NCI-H2196 treated with DMSO at 0.1 percent for 48 hours (cell line): ENCODE measurements at regions not wholly inside any gene's neighbourhood (a gene's known extent, or its start where the extent isn't known, plus 50 kb on each side); places are given as distances from the start of the nearest gene placed in this dataset.

ENCODE experiments used
- DNase-seq: peaks from one replicate; lab custom pipeline; 2025; ENCODE audit not compliant: unreplicated experiment; lab: John Stamatoyannopoulos, UW

DNA sequence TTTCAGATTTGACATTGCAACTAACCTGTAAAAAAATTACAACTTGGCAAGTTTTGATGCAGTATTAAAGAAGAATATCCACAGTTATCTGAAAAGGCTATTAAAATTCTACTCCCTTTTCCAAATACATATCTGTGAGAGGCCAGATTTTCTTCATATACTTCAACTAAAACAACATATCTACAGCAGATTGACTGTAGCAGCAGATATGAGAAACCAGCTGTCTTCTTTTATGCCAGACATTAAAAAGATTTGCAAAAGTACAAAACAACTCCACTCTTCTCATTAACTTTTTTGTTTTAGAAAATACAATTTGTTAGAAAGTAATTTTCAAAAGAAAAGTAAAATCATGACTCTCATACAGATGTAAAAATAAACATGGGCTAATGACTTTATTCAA, 281.1 kb upstream of the PCSK5 start:
- no peak for DNase-seq

DNA sequence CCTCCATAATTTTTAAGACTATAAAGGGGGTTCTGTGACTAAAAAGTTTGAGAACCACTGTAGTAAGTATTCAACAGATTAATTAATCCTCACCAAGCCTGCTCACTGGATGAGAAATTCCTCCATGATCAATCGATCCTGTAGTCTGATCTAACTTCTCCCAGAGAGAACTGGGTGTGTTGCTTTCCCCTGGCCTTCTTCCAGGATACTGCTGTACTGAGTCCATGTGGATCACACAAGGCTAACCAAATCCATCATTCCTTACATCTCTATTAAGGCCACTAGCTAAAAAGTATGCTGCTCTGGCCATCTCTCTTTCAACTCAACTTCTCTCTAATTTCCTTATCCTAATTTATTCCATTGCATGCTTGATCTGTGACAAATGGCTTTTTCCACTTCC, 280.2 kb upstream of the PCSK5 start:
- no peak for DNase-seq

GRCh38 chr9:75612205-75612604, 278.3 kb upstream of the PCSK5 start:
- no peak for DNase-seq

DNA sequence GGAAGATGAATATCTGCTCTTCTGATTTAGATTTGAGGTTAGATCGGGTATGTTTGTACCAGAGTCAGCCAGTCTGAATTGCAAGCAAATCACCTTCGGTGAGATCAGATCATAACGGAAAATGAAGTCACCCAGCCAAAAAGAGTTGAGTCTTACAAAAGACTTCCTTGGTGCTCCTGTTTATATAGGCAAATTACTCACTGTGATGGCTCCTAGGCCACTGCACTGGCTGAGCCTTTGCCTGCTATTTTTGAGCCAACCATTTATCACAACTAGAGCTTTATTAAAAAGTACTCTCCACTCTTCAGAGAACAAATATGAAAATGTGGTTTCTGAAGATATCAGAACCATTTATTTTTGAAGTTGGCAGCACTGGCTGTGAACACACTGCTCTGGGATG, 277.7 kb upstream of the PCSK5 start:
- DNase-seq, result no peak

- DNase-seq, result peak; percentile 29
These were observed 275.2 kb upstream of the PCSK5 start for GRCh38 chr9:75615284-75615683.

DNA sequence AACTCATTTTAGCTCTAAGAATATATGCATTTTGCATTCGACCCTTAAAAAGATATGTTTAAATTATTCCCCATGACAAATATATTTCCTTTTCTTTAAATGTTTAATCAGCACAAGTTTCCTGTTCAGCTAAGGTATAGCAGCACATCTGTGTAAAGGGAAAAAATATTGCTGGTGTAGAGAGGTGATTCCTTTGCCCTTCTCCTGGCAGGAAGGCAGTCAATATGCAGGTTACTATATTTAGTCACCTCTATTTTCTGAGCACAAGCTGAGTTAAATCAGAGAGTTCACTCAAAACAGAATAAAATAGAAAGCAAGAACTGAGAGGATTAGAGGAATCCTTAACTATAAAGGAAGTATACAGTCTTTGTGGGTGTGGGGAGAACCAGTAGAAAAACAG, 274.4 kb upstream of the PCSK5 start:
- no peak for DNase-seq

DNA sequence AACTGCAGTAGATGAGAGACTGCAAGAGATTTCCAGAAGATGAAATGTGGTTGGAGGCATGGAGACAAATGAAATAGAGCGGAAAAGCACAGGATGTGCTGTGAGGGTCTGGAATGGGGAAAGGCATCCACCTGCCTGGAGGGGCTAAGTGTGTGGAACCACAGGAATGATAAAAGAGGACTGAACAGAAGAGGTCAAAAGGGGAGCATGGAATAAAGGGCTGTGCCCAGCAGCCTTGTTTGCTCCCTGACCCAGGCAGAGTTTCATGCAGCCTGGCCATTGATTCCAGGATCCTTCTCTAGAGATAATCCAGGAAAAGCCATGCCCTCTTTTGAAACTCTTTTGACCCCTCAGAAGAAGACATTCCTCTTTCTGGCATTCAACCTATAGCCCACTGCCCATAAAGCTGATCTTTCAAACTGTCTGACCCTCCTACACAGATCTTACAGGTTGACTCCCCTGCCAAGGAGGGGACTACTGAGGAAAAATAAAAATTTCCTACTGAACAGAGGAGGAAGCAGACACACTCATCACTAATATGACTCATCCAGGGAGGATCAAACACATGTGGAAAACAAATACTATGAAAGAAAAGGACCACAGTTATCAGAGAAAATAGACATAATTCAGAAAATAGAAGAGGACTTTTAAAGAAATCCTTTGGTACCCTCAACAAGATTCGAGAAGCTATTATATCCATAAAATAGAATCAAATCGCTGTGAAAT, 273.5 kb upstream of the PCSK5 start:
- no peak for DNase-seq

GRCh38 chr9:75623462-75623861, 267.0 kb upstream of the PCSK5 start:
- no peak for DNase-seq

DNA sequence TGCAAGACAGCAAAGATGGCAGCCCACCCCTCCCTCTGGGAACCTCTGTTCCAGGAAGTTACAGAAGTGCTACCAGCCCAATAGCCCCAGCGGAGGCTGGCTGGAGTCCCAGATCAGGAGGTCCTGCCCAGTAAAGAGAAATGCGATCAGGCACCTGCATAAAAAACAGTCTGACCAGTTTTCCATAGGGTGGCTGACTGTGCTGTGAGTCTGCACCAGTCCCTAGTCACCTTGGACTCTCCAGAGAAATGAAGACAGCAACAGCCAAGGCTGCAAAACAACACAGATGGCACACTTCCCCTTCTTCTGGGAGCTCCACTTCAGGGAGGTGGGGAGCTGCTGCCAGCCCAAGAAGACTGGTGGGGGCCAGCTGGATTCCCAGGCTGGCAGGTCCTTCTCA, 265.5 kb upstream of the PCSK5 start:
- DNase-seq, result no peak

- no peak for DNase-seq
These were observed 263.6 kb upstream of the PCSK5 start for GRCh38 chr9:75626860-75627259.

GRCh38 chr9:75628952-75629351, 261.5 kb upstream of the PCSK5 start:
- no peak for DNase-seq

- DNase-seq, result no peak
These were observed 256.9 kb upstream of the PCSK5 start for GRCh38 chr9:75633451-75634057.

DNA sequence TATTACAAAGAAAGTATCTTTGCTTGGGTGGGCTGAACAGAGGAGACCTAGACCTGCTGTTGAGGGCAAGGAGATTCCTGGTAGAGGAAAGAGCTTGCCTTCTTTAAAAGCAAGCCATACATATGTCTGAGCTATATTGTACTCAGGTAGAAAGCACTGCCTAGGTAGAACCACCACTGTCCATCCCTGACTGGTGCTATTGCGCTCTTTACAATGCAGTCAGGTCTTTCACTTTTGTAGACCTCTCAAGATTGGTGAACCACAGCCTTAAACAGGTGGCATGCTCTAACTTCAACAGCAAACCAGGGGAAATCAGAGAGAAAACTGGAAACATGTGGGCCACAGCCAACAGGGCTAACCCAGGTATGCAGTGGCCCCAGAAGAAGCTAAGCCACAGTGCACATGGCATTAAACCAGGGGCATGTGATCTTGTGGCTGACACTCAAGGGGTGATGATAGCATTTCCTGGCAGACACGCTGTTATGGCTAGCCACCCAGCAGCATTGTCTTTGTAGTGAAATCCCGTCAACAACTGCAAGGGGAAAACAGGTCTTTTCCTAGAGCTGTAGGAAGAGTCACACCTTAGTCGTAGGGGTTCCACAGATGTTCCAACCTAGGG, 253.9 kb upstream of the PCSK5 start:
- DNase-seq, result no peak

DNA sequence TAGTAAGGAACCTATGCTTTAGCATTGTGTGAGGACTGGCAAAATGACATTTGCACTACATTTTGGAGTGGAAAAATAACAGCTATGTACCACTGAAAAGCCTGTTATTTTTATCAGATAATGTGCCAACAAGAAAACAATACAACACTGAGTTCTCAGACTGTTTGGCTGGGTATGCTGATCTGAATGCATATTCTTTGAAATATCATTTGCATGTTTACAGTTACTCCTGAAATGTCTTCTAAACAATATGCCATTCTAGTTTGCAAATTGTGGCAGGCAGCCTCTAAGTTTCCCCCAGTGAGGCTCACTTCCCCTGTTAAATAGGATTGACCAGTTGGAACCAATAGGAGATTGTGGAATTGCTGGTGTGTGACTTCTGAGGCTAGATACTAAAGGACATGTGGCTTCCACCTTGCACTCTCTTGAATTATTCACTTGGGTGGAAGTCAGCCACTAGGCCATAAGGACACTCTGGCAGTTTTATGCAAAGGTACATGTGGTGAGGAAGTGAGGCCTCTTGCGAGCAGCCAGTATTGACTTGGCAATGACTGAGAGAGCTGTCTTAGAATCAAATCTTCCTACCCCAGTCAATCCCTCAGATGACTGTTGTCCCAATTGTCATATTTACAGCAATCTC, 250.4 kb upstream of the PCSK5 start:
- no peak for DNase-seq

DNA sequence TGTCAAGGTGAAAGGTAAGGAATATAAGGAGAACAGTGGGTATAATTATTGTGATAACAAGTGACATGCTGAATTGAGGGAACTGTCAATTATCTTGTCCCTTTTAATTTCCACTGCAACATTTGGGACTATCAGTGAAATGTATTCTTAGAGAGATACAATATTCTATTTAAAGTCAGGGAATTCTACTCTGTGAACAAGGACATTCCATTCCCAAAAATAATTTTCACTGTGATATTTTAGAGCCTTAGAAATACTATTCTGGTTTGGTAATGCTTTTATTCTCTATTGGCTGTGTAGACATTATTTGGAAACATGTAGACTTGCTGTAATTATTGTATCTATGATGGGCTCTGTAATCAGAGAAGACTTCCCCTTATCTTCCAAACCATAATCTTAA, 248.0 kb upstream of the PCSK5 start:
- no peak for DNase-seq

GRCh38 chr9:75644649-75645048, 245.8 kb upstream of the PCSK5 start:
- no peak for DNase-seq

- DNase-seq, result no peak
These were observed 242.4 kb upstream of the PCSK5 start for GRCh38 chr9:75648034-75648433.

DNA sequence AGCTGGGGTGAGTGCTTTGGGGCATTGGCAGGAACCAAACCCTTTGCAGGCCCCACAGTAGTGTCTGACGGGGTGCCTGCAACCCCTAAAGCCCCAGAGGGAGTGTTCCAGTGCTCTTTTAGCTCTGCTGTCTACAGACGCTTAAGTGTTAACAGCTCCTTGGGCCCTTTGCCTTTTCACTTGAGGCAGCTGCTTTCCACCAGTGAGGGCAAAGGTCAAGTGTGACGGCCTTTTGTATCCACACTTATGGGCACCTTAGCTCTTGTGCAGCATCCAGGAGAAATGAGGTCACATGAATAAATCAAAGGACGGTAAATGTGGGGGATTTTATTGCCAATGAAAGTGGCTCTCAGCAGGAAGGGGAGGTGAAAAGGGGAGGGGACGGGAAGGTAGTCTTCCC, 241.4 kb upstream of the PCSK5 start:
- no peak for DNase-seq

- DNase-seq, result no peak
These were observed 238.8 kb upstream of the PCSK5 start for GRCh38 chr9:75651709-75652108.

- DNase-seq, result no peak
These were observed 237.1 kb upstream of the PCSK5 start for GRCh38 chr9:75653335-75653734.

- no peak for DNase-seq
These were observed 236.7 kb upstream of the PCSK5 start for GRCh38 chr9:75653750-75654149.

- no peak for DNase-seq
These were observed 233.5 kb upstream of the PCSK5 start for GRCh38 chr9:75657015-75657414.
